ENCODE measurements at regions not wholly inside any gene's neighbourhood (a gene's known extent, or its start where the extent isn't known, plus 50 kb on each side); places are given as distances from the start of the nearest gene placed in this dataset.

- no peak for DNase-seq
Observed at GRCh38 chr18:39835303-39836030, 2119.6 kb upstream of the PIK3C3 start.

- DNase-seq: no peak
Observed at GRCh38 chr18:39834636-39835035, 2120.4 kb upstream of the PIK3C3 start.

- no peak for DNase-seq
Observed at GRCh38 chr18:39825485-39826150, 2129.4 kb upstream of the PIK3C3 start.

- DNase-seq: peak; percentile 54
Observed at GRCh38 chr18:39806525-39806924, 2148.5 kb upstream of the PIK3C3 start.

GRCh38 chr18:39805218-39805617 is 2149.8 kb upstream of the PIK3C3 start:
- no peak for DNase-seq

- DNase-seq: no peak
Observed at GRCh38 chr18:39802648-39803229, 2152.3 kb upstream of the PIK3C3 start.

- no peak for DNase-seq
Observed at GRCh38 chr18:39801848-39802247, 2153.2 kb upstream of the PIK3C3 start.

GRCh38 chr18:39801010-39801409 is 2154.0 kb upstream of the PIK3C3 start:
- no peak for DNase-seq

- peak; percentile 56 for DNase-seq
Observed at GRCh38 chr18:39799006-39799405, 2156.0 kb upstream of the PIK3C3 start.

- DNase-seq: peak; percentile 63
Observed at GRCh38 chr18:39796393-39796792, 2158.6 kb upstream of the PIK3C3 start.

GRCh38 chr18:39795350-39795749 is 2159.7 kb upstream of the PIK3C3 start:
- no peak for DNase-seq

GRCh38 chr18:39793609-39794008 is 2161.4 kb upstream of the PIK3C3 start:
- DNase-seq: no peak

GRCh38 chr18:39788383-39788782 is 2166.7 kb upstream of the PIK3C3 start:
- no peak for DNase-seq

GRCh38 chr18:39786477-39786876 is 2168.6 kb upstream of the PIK3C3 start:
- DNase-seq: no peak

GRCh38 chr18:39784541-39784940 is 2170.5 kb upstream of the PIK3C3 start:
- DNase-seq: no peak

GRCh38 chr18:39781565-39781964 is 2173.5 kb upstream of the PIK3C3 start:
- no peak for DNase-seq

- no peak for DNase-seq
Observed at GRCh38 chr18:39780774-39781173, 2174.3 kb upstream of the PIK3C3 start.

- no peak for DNase-seq
Observed at GRCh38 chr18:39779926-39780325, 2175.1 kb upstream of the PIK3C3 start.

- DNase-seq: no peak
Observed at GRCh38 chr18:39776766-39777165, 2178.3 kb upstream of the PIK3C3 start.

GRCh38 chr18:39774957-39775598 is 2180.0 kb upstream of the PIK3C3 start:
- DNase-seq: no peak

- DNase-seq: no peak
Observed at GRCh38 chr18:39773646-39774045, 2181.4 kb upstream of the PIK3C3 start.

- no peak for DNase-seq
Observed at GRCh38 chr18:39772155-39772919, 2182.7 kb upstream of the PIK3C3 start.

- DNase-seq: no peak
Observed at GRCh38 chr18:39770399-39770798, 2184.6 kb upstream of the PIK3C3 start.

All from hematopoietic multipotent progenitor cell treated with erythropoietin and hydrocortisone succinate and interleukin-3 and kit ligand, for 6 days (in vitro differentiated cells).